Nephron progenitor cell (in vitro differentiated cells): ENCODE measurements at regions not wholly inside any gene's neighbourhood (a gene's known extent, or its start where the extent isn't known, plus 50 kb on each side); places are given as distances from the start of the nearest gene placed in this dataset.

Experiments
- DNase-seq: peaks from one replicate; pipeline ENCODE4 v3.0.0; 2021
- H3K27ac Mint-ChIP-seq: 2 replicates; pipeline ENCODE4 v1.8.0; 2021; ENCODE audit warnings: mild to moderate bottlenecking, moderate library complexity, mixed read lengths
- H3K27me3 Mint-ChIP-seq: 2 replicates; pipeline ENCODE4 v1.8.0; 2021; ENCODE audit warnings: mild to moderate bottlenecking, low read depth, mixed read lengths; ENCODE audit not compliant: poor library complexity
- H3K36me3 Mint-ChIP-seq: 2 replicates; pipeline ENCODE4 v1.8.0; 2021; ENCODE audit warnings: low read depth, mixed read lengths
- H3K4me1 Mint-ChIP-seq: 2 replicates; pipeline ENCODE4 v1.8.0; 2021; ENCODE audit warnings: mixed read lengths
- H3K4me3 Mint-ChIP-seq: 2 replicates; pipeline ENCODE4 v1.8.0; 2021; ENCODE audit warnings: mild to moderate bottlenecking, moderate library complexity, mixed read lengths
- H3K9me3 Mint-ChIP-seq: 2 replicates; pipeline ENCODE4 v1.8.0; 2021; ENCODE audit warnings: mild to moderate bottlenecking, moderate library complexity, mixed read lengths
- CTCF ChIP-seq: fragments of 200-600 bp; sonication (generic); IDR thresholded peaks from 2 replicates; pipeline ENCODE4 v1.5.0; 2021; ENCODE audit warnings: antibody characterized with exemption

- Mint-ChIP-seq H3K27me3 (peaks cover 11% of the 10 kb centered on the region), H3K27ac (peak overlapping the region; percentile 14), H3K9me3 (peaks cover 38% of the 10 kb centered on the region), H3K36me3 (no peaks in the 10 kb centered on the region), H3K4me1 (peaks cover 20% of the 10 kb centered on the region), H3K4me3 (no peak overlapping the region)
- DNase-seq, result no peak
- TF ChIP-seq CTCF, result no peak
Measured at GRCh38 chr9:88046542-88046941, 72.2 kb upstream of the CDK20 start.

- Mint-ChIP-seq H3K4me3 (no peak overlapping the region), H3K27me3 (peaks cover 11% of the 10 kb centered on the region), H3K27ac (no peak overlapping the region), H3K36me3 (no peaks in the 10 kb centered on the region), H3K9me3 (peaks cover 41% of the 10 kb centered on the region), H3K4me1 (peaks cover 13% of the 10 kb centered on the region)
- DNase-seq, result no peak
- TF ChIP-seq CTCF, result no peak
Measured at GRCh38 chr9:88045686-88046085, 71.4 kb upstream of the CDK20 start.

- H3K9me3 Mint-ChIP-seq, result peaks cover 44% of the 10 kb centered on the region
- peaks cover 5% of the 10 kb centered on the region for H3K4me1 Mint-ChIP-seq
- DNase-seq, result no peak
- no peak overlapping the region for H3K27ac Mint-ChIP-seq
- H3K4me3 Mint-ChIP-seq, result no peak overlapping the region
- H3K36me3 Mint-ChIP-seq, result no peaks in the 10 kb centered on the region
- peaks cover 7% of the 10 kb centered on the region for H3K27me3 Mint-ChIP-seq
- no peak for TF ChIP-seq CTCF
Measured at GRCh38 chr9:88044200-88044599, 69.9 kb upstream of the CDK20 start.

- no peaks in the 10 kb centered on the region for H3K36me3 Mint-ChIP-seq
- H3K27me3 Mint-ChIP-seq, result peaks cover 7% of the 10 kb centered on the region
- H3K4me1 Mint-ChIP-seq, result peaks cover 5% of the 10 kb centered on the region
- TF ChIP-seq CTCF, result no peak
- DNase-seq, result no peak
- peaks cover 46% of the 10 kb centered on the region for H3K9me3 Mint-ChIP-seq
- no peak overlapping the region for H3K27ac Mint-ChIP-seq
- no peak overlapping the region for H3K4me3 Mint-ChIP-seq
Measured at GRCh38 chr9:88043647-88044046, 69.3 kb upstream of the CDK20 start.

- H3K4me3 Mint-ChIP-seq, result no peak overlapping the region
- no peak overlapping the region for H3K27ac Mint-ChIP-seq
- peak; percentile 29 for TF ChIP-seq CTCF
- H3K36me3 Mint-ChIP-seq, result no peaks in the 10 kb centered on the region
- peaks cover 9% of the 10 kb centered on the region for H3K27me3 Mint-ChIP-seq
- peaks cover 63% of the 10 kb centered on the region for H3K9me3 Mint-ChIP-seq
- peaks cover 11% of the 10 kb centered on the region for H3K4me1 Mint-ChIP-seq
- no peak for DNase-seq
Measured at GRCh38 chr9:88041447-88041846, 67.1 kb upstream of the CDK20 start.

GRCh38 chr9:88037285-88037845 lies 63.0 kb upstream of the CDK20 start:
- Mint-ChIP-seq H3K36me3 (no peaks in the 10 kb centered on the region), H3K4me3 (no peak overlapping the region)
- no peak for DNase-seq

More at GRCh38 chr9:88037285-88037845, 63.0 kb upstream of the CDK20 start:
- peaks cover 43% of the 10 kb centered on the region for H3K9me3 Mint-ChIP-seq
- no peak overlapping the region for H3K27ac Mint-ChIP-seq
- TF ChIP-seq CTCF, result no peak
- H3K27me3 Mint-ChIP-seq, result peaks cover 6% of the 10 kb centered on the region
- peaks cover 11% of the 10 kb centered on the region for H3K4me1 Mint-ChIP-seq
